HEK293 (cell line): ENCODE measurements at regions not wholly inside any gene's neighbourhood (a gene's known extent, or its start where the extent isn't known, plus 50 kb on each side); places are given as distances from the start of the nearest gene placed in this dataset.

Source experiments
- CTCF ChIA-PET: fragments of 350-600 bp; formaldehyde crosslinking; extraction: SDS; loops from one replicate; lab custom pipeline; 2021; ENCODE audit warnings: antibody characterized with exemption; lab: Yijun Ruan, JAX
- POLR2A ChIA-PET: fragments of 300-600 bp; formaldehyde crosslinking; extraction: SDS; loops from one replicate; lab custom pipeline; 2020; ENCODE audit warnings: antibody characterized with exemption, inconsistent platforms; lab: Yijun Ruan, JAX
- H3K27ac ChIP-seq: fragments of 200-500 bp; sonication (Bioruptor generic); 2 replicates; pipeline ENCODE4 v1.5.1; 2014; ENCODE audit warnings: low read depth, low read length, control low read depth, inconsistent platforms; ENCODE audit errors: extremely low read depth
- H3K36me3 ChIP-seq, 2 experiments: fragments of 200-500 bp in 1 of 2; sonication (Bioruptor generic) in 1 of 2; 1 replicate in 1 of 2; 2 replicates in 1 of 2; pipeline ENCODE4 v1.5.1; 2014 to 2017; ENCODE audit warnings: inconsistent platforms in 2 of 2, low read length in 2 of 2; ENCODE audit not compliant: control insufficient read depth in 2 of 2, insufficient read depth in 1 of 2
- H3K4me1 ChIP-seq: fragments of 200-500 bp; sonication (Bioruptor generic); 2 replicates; pipeline ENCODE4 v1.5.1; 2014; ENCODE audit warnings: mild to moderate bottlenecking, low read length, inconsistent platforms; ENCODE audit not compliant: control insufficient read depth, insufficient read depth
- H3K4me3 ChIP-seq: 2 replicates; pipeline ENCODE4 v1.5.1; 2011; ENCODE audit warnings: low read depth, mild to moderate bottlenecking, control low read depth, low read length, moderate library complexity
- H3K9me3 ChIP-seq: fragments of 200-500 bp; sonication (Bioruptor generic); 2 replicates; pipeline ENCODE4 v1.5.1; 2014; ENCODE audit warnings: low read depth, low read length, inconsistent platforms; ENCODE audit not compliant: control insufficient read depth, insufficient read depth
- BCL11A ChIP-seq: fragments of 450-650 bp; formaldehyde crosslinking; IDR thresholded peaks from 2 replicates; pipeline ENCODE4 v1.5.1; 2016; ENCODE audit warnings: low read depth, missing biosample characterization, missing genetic modification characterization
- FEZF1 ChIP-seq: fragments of 450-650 bp; formaldehyde crosslinking; IDR thresholded peaks from 2 replicates; pipeline ENCODE4 v1.5.1; 2016; ENCODE audit warnings: missing biosample characterization, missing genetic modification characterization
- GFI1B ChIP-seq: fragments of 450-650 bp; formaldehyde crosslinking; IDR thresholded peaks from 2 replicates; pipeline ENCODE4 v1.5.1; 2016; ENCODE audit warnings: missing biosample characterization, missing genetic modification characterization
- MEIS1 ChIP-seq: sonication (generic); formaldehyde crosslinking; IDR thresholded peaks from 2 replicates; pipeline ENCODE4 v1.8.1; 2022; ENCODE audit warnings: missing genetic modification reagents, mild to moderate bottlenecking, borderline replicate concordance
- SCRT1 ChIP-seq: fragments of 450-650 bp; formaldehyde crosslinking; IDR thresholded peaks from 2 replicates; pipeline ENCODE4 v1.5.1; 2016; ENCODE audit warnings: missing biosample characterization, missing genetic modification characterization, borderline replicate concordance
- TCF7L2 ChIP-seq: IDR thresholded peaks from 2 replicates; pipeline ENCODE4 v1.6.1; 2011; ENCODE audit warnings: low read depth, mild to moderate bottlenecking, inconsistent platforms, low read length, moderate library complexity, borderline replicate concordance
- TRIM28 ChIP-seq: IDR thresholded peaks from 2 replicates; pipeline ENCODE4 v1.6.1; 2011; ENCODE audit warnings: low read length, control low read depth, borderline replicate concordance
- YY2 ChIP-seq: fragments of 450-650 bp; formaldehyde crosslinking; IDR thresholded peaks from 2 replicates; pipeline ENCODE4 v1.5.1; 2016; ENCODE audit warnings: missing biosample characterization, missing genetic modification characterization
- ZBTB48 ChIP-seq: fragments of 450-650 bp; formaldehyde crosslinking; IDR thresholded peaks from 2 replicates; pipeline ENCODE4 v1.5.1; 2016; ENCODE audit warnings: missing biosample characterization, missing genetic modification characterization
- ZNF146 ChIP-seq: fragments of 450-650 bp; formaldehyde crosslinking; IDR thresholded peaks from 2 replicates; pipeline ENCODE4 v1.5.1; 2016; ENCODE audit warnings: missing biosample characterization, missing genetic modification characterization
- ZNF174 ChIP-seq: fragments of 450-650 bp; formaldehyde crosslinking; IDR thresholded peaks from 2 replicates; pipeline ENCODE4 v1.5.0; 2017; ENCODE audit warnings: missing biosample characterization, mild to moderate bottlenecking, missing genetic modification characterization
- ZNF202 ChIP-seq: fragments of 450-650 bp; formaldehyde crosslinking; IDR thresholded peaks from 2 replicates; pipeline ENCODE4 v1.5.1; 2016; ENCODE audit warnings: missing biosample characterization, missing genetic modification characterization, borderline replicate concordance
- ZNF292 ChIP-seq: fragments of 450-650 bp; formaldehyde crosslinking; IDR thresholded peaks from 2 replicates; pipeline ENCODE4 v1.5.1; 2016; ENCODE audit warnings: low read depth, missing biosample characterization, missing genetic modification characterization, borderline replicate concordance
- ZNF37A ChIP-seq: fragments of 450-650 bp; IDR thresholded peaks from 2 replicates; pipeline ENCODE4 v1.5.1; 2018; ENCODE audit warnings: missing biosample characterization, missing genetic modification characterization
- ZNF433 ChIP-seq: fragments of 450-650 bp; formaldehyde crosslinking; IDR thresholded peaks from 2 replicates; pipeline ENCODE4 v1.5.1; 2016; ENCODE audit warnings: missing biosample characterization, missing genetic modification characterization, low read depth
- ZNF510 ChIP-seq: fragments of 450-650 bp; formaldehyde crosslinking; IDR thresholded peaks from 2 replicates; pipeline ENCODE4 v1.5.1; 2018; ENCODE audit warnings: mild to moderate bottlenecking, missing genetic modification characterization, missing biosample characterization; ENCODE audit not compliant: insufficient replicate concordance
- ZNF626 ChIP-seq: fragments of 450-650 bp; sonication (Bioruptor Pico); formaldehyde crosslinking; IDR thresholded peaks from 2 replicates; pipeline ENCODE4 v1.5.1; 2018; ENCODE audit warnings: missing biosample characterization, missing genetic modification characterization, inconsistent platforms
- ZNF792 ChIP-seq: fragments of 450-650 bp; formaldehyde crosslinking; IDR thresholded peaks from 2 replicates; pipeline ENCODE4 v1.5.1; 2016; ENCODE audit warnings: missing biosample characterization, missing genetic modification characterization
- ZNF843 ChIP-seq: fragments of 450-650 bp; formaldehyde crosslinking; IDR thresholded peaks from 2 replicates; pipeline ENCODE4 v1.5.1; 2016; ENCODE audit warnings: missing biosample characterization, missing genetic modification characterization
- ZSCAN23 ChIP-seq: fragments of 450-650 bp; formaldehyde crosslinking; IDR thresholded peaks from 2 replicates; pipeline ENCODE4 v1.5.1; 2016; ENCODE audit warnings: missing biosample characterization, missing genetic modification characterization
- TF ChIP-seq, protein P1 (sequence below): fragments of 450-650 bp; formaldehyde crosslinking; IDR thresholded peaks from 2 replicates; pipeline ENCODE4 v1.5.1; 2017; ENCODE audit warnings: missing biosample characterization, missing genetic modification characterization
- TF ChIP-seq, protein P2 (sequence below): fragments of 450-650 bp; formaldehyde crosslinking; IDR thresholded peaks from 2 replicates; pipeline ENCODE4 v1.5.1; 2016; ENCODE audit warnings: missing biosample characterization, missing genetic modification characterization
- TF ChIP-seq, protein P3 (sequence below): IDR thresholded peaks from 2 replicates; pipeline ENCODE4 v1.6.1; 2011; ENCODE audit warnings: mild to moderate bottlenecking, low read depth, low read length, borderline replicate concordance
- TF ChIP-seq, protein P4 (sequence below): fragments of 450-650 bp; formaldehyde crosslinking; IDR thresholded peaks from 2 replicates; pipeline ENCODE4; 2016; ENCODE audit warnings: missing biosample characterization, missing genetic modification characterization

DNA sequence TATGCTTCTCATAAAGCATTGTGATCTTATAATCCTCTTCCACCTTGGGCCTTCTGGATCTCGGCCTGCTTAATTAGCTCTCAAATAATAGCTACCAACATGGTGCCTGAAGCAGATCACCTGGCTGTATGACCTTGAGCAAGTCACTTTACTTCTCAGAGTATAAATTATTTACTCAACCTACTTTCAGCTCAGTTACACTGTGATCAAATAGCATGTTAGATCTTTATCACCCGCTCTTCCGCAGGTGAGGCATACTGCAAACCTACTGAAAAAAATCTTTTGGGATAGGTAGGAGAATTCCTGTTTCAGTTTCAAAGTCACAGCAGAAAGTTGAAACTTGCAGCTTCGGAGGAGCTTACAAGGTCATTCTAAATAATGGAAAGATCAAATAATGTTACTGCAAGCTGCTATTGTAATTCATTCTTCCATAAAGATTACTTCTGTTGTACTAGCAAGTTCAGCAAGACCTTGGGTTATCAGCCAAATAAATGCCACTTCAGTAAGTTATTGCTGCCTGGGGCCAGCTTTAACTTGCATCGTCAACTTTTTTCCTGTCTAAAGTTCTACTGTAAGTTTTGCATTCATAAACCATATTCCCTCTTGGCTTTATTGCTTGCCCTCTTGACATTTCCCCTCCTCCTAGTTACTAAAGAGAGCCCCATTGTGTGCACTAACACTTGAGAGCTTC, 268.4 kb upstream of the ATP11B start (continued):
- TF ChIP-seq TRIM28 (0 out of 2 replicates have a peak, but pooled peaks have one; percentile 11), ZNF433 (tag by site-specific recombination) (no peak), ZNF843 (tag by site-specific recombination) (peak; percentile 60; the same call in 1 of the 2 replicates), ZBTB48 (tag by site-specific recombination) (no peak), TCF7L2 (peak; percentile 52; the same call in 1 of the 2 replicates), FEZF1 (tag by site-specific recombination) (peak; percentile 53)

DNA sequence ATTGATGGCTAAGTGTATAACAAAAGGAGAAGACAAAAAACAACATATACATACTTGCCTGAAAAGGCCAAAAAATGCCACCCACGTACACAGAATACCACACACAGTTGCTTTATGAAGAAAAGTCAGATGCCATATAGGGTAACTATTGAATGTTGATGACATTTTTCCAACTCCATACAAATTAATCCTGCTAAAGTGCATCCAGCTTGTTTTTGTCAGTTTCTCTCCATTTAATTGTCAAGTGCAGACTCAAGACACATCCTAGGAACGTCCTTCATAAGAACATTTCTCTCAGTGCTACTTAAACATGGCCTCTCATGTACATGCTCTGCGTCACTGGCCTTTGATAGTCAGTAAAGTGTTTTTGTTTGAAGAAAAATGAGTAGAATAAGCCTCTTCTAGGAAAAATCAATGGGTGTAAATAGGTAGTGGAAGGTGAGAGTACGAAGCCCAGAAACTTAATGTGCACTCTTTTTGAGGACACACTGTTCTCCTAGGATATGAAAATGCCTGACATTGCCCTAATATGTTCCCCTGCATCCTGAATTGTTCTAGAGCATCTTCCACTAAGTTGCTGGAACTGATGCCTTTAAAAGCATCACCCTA, 267.4 kb upstream of the ATP11B start:
- Histone ChIP-seq H3K4me3 (no peak overlapping the region), H3K36me3 (no peaks in the 10 kb centered on the region)
- POLR2A ChIA-PET = no interaction called here
- no peak for TF ChIP-seq ZNF202 (tag by site-specific recombination)
- TF ChIP-seq, protein P1, sequence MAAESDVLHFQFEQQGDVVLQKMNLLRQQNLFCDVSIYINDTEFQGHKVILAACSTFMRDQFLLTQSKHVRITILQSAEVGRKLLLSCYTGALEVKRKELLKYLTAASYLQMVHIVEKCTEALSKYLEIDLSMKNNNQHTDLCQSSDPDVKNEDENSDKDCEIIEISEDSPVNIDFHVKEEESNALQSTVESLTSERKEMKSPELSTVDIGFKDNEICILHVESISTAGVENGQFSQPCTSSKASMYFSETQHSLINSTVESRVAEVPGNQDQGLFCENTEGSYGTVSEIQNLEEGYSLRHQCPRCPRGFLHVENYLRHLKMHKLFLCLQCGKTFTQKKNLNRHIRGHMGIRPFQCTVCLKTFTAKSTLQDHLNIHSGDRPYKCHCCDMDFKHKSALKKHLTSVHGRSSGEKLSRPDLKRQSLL (tag by site-specific recombination) = no peak
- TF ChIP-seq, protein P2, sequence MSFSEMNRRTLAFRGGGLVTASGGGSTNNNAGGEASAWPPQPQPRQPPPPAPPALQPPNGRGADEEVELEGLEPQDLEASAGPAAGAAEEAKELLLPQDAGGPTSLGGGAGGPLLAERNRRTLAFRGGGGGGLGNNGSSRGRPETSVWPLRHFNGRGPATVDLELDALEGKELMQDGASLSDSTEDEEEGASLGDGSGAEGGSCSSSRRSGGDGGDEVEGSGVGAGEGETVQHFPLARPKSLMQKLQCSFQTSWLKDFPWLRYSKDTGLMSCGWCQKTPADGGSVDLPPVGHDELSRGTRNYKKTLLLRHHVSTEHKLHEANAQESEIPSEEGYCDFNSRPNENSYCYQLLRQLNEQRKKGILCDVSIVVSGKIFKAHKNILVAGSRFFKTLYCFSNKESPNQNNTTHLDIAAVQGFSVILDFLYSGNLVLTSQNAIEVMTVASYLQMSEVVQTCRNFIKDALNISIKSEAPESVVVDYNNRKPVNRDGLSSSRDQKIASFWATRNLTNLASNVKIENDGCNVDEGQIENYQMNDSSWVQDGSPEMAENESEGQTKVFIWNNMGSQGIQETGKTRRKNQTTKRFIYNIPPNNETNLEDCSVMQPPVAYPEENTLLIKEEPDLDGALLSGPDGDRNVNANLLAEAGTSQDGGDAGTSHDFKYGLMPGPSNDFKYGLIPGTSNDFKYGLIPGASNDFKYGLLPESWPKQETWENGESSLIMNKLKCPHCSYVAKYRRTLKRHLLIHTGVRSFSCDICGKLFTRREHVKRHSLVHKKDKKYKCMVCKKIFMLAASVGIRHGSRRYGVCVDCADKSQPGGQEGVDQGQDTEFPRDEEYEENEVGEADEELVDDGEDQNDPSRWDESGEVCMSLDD (tag by site-specific recombination) = no peak
- TF ChIP-seq, protein P3, sequence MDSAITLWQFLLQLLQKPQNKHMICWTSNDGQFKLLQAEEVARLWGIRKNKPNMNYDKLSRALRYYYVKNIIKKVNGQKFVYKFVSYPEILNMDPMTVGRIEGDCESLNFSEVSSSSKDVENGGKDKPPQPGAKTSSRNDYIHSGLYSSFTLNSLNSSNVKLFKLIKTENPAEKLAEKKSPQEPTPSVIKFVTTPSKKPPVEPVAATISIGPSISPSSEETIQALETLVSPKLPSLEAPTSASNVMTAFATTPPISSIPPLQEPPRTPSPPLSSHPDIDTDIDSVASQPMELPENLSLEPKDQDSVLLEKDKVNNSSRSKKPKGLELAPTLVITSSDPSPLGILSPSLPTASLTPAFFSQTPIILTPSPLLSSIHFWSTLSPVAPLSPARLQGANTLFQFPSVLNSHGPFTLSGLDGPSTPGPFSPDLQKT = no peak
- TF ChIP-seq SCRT1 (tag by site-specific recombination) = no peak
- TF ChIP-seq YY2 (tag by site-specific recombination) = no peak
- TF ChIP-seq, all 188 proteins: peak for 0
- no peaks in the 10 kb centered on the region for H3K4me1 ChIP-seq
- H3K27ac ChIP-seq = no peak overlapping the region
- CTCF ChIA-PET = no interaction called here
- H3K9me3 ChIP-seq = no peaks in the 10 kb centered on the region

DNA sequence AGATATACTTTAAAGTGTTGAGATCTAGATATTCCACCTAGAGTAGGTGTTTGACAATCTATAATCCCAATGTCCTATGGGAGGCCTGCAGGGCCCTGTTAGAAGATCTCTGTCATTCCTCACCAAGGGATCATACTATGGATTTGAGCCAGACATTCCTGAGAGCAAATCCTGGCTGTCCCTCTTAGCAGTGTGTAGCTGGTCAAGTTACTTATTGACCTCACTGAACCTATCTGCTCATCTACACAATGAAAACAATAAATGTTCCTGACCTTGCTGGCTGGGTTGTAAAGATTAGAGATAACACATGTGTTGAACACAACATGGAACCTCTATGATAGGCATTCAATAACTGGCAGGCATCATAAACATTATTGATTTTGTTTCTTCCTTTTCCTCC, 265.6 kb upstream of the ATP11B start:
- H3K9me3 ChIP-seq = no peaks in the 10 kb centered on the region
- TF ChIP-seq ZNF37A (tag by site-specific recombination) (no peak), ZNF146 (tag by site-specific recombination) (no peak), MEIS1 (CRISPR knock-in tag) (no peak), BCL11A (no peak), ZNF292 (no peak), GFI1B (no peak), ZNF626 (tag by site-specific recombination) (no peak), ZSCAN23 (tag by site-specific recombination) (no peak), ZNF510 (no peak), ZNF792 (tag by site-specific recombination) (no peak), ZNF174 (tag by site-specific recombination) (no peak)
- TF ChIP-seq, protein P4, sequence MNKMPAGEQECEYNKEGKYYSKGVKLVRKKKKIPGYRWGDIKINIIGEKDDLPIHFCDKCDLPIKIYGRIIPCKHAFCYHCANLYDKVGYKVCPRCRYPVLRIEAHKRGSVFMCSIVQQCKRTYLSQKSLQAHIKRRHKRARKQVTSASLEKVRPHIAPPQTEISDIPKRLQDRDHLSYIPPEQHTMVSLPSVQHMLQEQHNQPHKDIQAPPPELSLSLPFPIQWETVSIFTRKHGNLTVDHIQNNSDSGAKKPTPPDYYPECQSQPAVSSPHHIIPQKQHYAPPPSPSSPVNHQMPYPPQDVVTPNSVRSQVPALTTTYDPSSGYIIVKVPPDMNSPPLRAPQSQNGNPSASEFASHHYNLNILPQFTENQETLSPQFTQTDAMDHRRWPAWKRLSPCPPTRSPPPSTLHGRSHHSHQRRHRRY (tag by site-specific recombination) = no peak
- TF ChIP-seq, all 188 proteins: peak for 0
- no peaks in the 10 kb centered on the region for H3K4me1 ChIP-seq
- no peaks in the 10 kb centered on the region for H3K36me3 ChIP-seq
- POLR2A ChIA-PET = no interaction called here
- no peak overlapping the region for H3K27ac ChIP-seq
- H3K4me3 ChIP-seq = no peak overlapping the region
- CTCF ChIA-PET = interaction anchor here (0.7 kb wide), 1 partner anchor 22 kb away, joined by 4 read pairs; no protein-coding TSS in a partner anchor
